ENCODE measurements at regions not wholly inside any gene's neighbourhood (a gene's known extent, or its start where the extent isn't known, plus 50 kb on each side); places are given as distances from the start of the nearest gene placed in this dataset.

DNA sequence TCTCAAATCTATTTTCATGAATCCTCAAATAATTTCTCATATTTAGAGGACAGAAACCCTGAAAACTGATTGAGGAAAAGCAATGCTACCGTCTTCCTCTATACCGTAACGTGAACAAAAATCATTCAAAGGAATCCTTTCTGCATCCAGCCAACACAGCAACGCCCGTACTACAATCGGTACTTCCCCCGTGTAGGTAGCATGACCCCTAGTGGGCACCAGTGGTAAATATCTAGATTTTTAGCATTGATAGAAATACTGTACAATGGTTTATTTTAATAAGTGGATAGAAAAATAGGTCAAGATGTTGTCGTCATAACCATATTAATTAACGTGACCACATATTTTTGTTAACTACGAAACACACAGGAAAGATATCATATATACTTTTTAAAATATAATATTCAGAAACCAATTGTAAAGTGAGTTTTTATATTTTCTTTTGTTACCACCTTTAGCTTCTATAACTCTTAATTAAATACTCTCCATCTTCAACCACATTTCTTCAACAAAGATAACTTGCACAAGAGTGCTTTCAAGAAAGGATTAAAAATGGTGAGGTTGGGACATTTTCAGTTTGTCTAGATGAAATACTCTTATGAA is 194.1 kb downstream of the SS18 start:
- H3K9me3 Mint-ChIP-seq = peaks cover 8% of the 10 kb centered on the region
- DNase-seq = no peak
- no peaks in the 10 kb centered on the region for H3K4me1 Mint-ChIP-seq (ENCODE audit: low read depth)

DNA sequence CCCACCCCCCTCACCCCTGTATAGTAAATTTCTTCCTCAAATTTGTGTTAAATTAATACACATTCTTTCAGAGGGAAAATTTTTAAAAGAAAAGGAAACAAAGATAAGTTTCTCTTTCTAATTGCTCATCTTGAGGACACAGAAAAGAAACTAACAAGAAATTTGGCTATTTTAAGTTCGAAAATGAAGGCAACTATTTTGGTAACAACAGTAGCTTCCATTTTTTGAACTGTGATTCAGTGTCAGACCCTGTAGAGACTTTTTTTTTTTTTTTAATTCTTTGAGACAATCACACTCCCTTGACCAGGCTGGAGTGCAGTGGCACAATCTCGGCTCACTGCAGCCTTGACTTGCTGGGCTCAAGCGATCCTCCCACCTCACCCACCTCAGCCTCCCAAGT is 194.9 kb downstream of the SS18 start:
- Mint-ChIP-seq H3K4me1 (ENCODE audit: low read depth) (no peaks in the 10 kb centered on the region), H3K27ac (no peak overlapping the region), H3K4me3 (no peak overlapping the region), H3K36me3 (ENCODE audit: low read depth) (no peaks in the 10 kb centered on the region), H3K27me3 (peaks cover 16% of the 10 kb centered on the region), H3K9me3 (peaks cover under 1% of the 10 kb centered on the region)
- DNase-seq = no peak

More for the DNA sequence above, 194.1 kb downstream of the SS18 start:
- Mint-ChIP-seq H3K27ac (no peak overlapping the region), H3K27me3 (peaks cover 23% of the 10 kb centered on the region), H3K36me3 (ENCODE audit: low read depth) (no peaks in the 10 kb centered on the region), H3K4me3 (no peak overlapping the region)

DNA sequence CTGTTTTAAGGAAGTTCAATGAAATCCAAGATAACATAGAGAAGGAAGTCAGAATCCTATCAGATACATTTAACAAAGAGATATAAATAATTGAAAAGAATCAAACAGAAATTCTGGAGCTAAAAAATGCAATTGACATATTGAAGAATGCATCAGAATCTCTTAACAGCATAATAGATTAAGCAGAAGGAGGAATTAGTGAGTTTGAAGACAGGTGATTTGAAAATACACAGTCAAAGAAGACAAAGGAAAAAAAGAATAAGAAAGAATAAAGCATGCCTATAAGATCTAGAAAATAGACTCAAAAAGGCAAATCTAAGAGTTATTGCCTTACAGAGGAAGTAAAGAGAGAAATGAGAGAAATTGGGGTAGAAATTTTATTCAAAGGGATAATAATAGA is 204.1 kb downstream of the SS18 start:
- Mint-ChIP-seq H3K4me1 (ENCODE audit: low read depth) (no peaks in the 10 kb centered on the region), H3K4me3 (no peak overlapping the region), H3K27me3 (peaks cover 7% of the 10 kb centered on the region), H3K27ac (no peak overlapping the region), H3K36me3 (ENCODE audit: low read depth) (no peaks in the 10 kb centered on the region), H3K9me3 (peaks cover 11% of the 10 kb centered on the region)
- no peak for DNase-seq

DNA sequence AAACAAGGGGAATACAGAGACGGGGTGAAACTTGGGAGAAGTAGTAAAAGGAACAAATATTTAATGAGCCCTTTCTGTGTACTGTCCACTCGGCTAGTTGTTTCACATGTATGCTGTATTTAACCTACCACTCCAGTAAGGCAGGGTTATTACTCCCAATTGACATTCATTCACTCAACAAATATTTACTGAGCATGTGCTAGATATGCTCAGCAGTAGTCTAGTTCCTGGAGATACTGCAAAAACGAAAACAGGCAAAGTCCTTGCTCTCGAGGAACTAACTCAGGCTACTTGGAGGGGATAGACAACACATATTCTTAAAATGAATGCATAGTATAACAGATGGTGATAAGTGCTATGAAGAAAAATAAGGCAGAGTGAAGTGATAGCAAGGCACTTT is 207.3 kb downstream of the SS18 start:
- Mint-ChIP-seq H3K27ac (no peak overlapping the region), H3K4me3 (no peak overlapping the region), H3K9me3 (peaks cover 11% of the 10 kb centered on the region), H3K4me1 (ENCODE audit: low read depth) (no peaks in the 10 kb centered on the region), H3K27me3 (peaks cover 33% of the 10 kb centered on the region), H3K36me3 (ENCODE audit: low read depth) (no peaks in the 10 kb centered on the region)
- no peak for DNase-seq

DNA sequence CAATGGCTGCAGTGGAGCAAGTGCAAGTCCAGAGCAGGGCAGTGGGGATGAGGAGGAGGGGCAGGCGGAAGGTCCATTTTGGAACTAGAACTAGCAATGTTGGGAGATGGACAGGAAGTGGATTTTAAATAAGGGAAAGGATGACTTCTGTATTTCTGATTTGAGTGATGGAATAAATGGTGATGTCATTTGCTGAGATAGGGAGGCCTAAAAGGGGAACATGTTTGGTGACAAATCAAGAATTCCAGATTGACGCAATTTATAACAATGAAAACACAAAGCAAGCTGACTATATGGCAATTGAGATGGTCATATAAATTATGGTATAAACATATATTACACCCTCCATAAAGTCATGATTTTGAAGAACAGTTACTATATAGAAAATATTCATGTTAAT is 209.3 kb downstream of the SS18 start:
- Mint-ChIP-seq H3K4me1 (ENCODE audit: low read depth) (no peaks in the 10 kb centered on the region), H3K9me3 (peaks cover 3% of the 10 kb centered on the region), H3K4me3 (no peak overlapping the region), H3K27me3 (peaks cover 32% of the 10 kb centered on the region), H3K27ac (no peak overlapping the region), H3K36me3 (ENCODE audit: low read depth) (no peaks in the 10 kb centered on the region)
- DNase-seq = no peak

DNA sequence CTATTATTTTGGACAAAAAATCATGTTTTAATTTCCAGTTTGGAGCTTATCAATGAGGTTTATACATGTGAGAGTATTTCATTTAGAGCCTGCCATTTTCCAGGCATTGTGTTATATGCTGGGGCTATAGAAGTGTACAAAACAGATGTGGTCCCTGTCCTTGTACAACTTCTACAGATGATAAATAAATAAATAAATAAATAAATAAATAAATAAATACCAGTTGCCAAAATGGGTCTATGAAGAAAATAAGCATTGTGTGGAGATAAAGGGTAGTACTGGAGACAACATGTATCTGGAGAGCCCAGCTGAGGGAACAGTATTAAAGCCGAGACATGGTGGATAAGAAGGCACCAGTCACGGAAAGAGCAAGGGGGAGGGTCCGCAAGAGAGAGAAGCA is 210.0 kb downstream of the SS18 start:
- Mint-ChIP-seq H3K4me1 (ENCODE audit: low read depth) (no peaks in the 10 kb centered on the region), H3K27me3 (peaks cover 32% of the 10 kb centered on the region), H3K27ac (no peak overlapping the region), H3K9me3 (no peaks in the 10 kb centered on the region), H3K4me3 (no peak overlapping the region), H3K36me3 (ENCODE audit: low read depth) (no peaks in the 10 kb centered on the region)
- no peak for DNase-seq

DNA sequence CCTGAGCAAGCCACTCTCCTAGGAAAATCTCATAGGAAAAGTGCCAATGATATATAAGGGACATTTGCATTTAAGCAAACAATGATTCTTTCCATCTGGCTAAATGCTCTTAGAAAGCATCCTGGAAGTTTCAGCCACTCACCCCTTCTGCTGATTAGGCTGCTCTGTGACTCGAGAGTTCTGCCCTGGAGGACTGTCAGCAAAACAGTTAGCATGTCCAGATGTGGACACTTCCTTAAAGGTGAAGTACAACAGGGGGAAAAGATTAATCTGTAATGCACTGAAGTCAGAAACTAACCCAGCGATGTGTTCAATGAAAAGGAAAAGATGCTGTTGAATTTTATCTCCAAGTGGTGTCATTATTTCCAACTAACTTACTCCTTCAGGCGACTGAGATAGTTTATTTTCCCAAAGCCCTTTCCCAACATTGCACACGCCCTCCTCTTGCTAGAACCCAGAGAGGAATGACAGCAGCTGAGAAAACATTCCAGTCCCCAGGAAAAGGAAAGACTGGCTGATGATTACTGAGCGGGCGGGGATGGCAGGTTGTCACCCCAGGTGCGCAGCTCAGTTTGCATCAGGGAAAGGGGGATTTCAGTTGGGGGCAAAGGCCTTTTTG is 214.0 kb downstream of the SS18 start:
- Mint-ChIP-seq H3K4me3 (no peak overlapping the region), H3K27me3 (peaks cover 39% of the 10 kb centered on the region), H3K36me3 (ENCODE audit: low read depth) (no peaks in the 10 kb centered on the region), H3K4me1 (ENCODE audit: low read depth) (no peaks in the 10 kb centered on the region), H3K9me3 (no peaks in the 10 kb centered on the region), H3K27ac (no peak overlapping the region)
- no peak for DNase-seq

DNA sequence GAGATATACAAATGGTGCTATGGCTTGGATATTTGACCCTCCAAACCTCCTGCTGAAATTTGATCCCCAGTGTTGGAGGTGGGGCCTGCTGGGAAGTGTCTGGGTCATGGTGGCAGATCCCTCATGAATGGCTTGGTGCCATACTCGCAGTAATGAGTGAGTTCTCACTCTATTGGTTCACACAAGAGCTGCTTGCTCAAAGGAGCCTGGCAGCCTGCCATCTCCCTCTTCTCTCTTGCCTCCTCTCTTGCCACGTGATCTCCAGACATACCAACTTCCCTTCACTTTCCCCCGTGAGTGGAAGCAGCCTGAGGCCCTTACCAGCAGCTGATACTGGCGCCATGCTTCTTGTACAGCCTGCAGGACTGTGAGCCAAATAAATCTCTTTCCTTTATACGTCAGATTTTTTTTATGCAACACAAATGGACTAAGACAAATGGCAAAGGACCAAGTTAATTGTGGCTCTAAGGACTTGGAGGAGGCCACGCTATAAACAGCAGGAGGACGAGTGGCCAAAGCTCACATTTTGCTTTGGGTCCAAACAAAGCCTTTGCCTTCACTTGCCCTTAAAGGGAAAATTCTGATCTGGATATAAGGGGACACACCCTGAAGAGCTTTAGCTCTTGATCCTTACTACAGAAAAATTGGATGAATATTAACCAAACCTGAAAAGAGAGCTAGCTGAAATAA is 214.7 kb downstream of the SS18 start:
- Mint-ChIP-seq H3K27ac (no peak overlapping the region), H3K9me3 (no peaks in the 10 kb centered on the region), H3K27me3 (peaks cover 35% of the 10 kb centered on the region), H3K4me1 (ENCODE audit: low read depth) (no peaks in the 10 kb centered on the region), H3K4me3 (no peak overlapping the region), H3K36me3 (ENCODE audit: low read depth) (no peaks in the 10 kb centered on the region)
- DNase-seq = no peak

DNA sequence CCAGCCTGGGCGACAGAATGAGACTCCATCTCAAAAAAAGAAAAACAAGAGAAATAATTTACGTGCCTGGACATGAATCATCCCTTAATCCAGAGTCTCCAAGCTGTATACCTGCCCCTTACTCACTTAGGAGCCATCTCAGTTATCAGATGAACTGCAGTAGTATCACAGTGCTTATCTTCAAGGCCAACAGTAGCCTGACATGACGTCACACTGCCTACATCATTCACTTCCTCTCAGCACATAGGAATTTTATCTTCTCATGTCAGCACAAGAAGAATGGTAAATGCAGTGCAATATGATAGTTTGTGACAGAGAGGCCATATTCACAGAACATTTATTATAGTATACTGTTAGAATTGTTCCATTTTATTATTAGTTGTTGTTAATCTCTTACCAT is 216.6 kb downstream of the SS18 start:
- Mint-ChIP-seq H3K9me3 (no peaks in the 10 kb centered on the region), H3K27ac (no peak overlapping the region), H3K4me1 (ENCODE audit: low read depth) (no peaks in the 10 kb centered on the region), H3K36me3 (ENCODE audit: low read depth) (no peaks in the 10 kb centered on the region), H3K4me3 (no peak overlapping the region), H3K27me3 (peaks cover 27% of the 10 kb centered on the region)
- no peak for DNase-seq

DNA sequence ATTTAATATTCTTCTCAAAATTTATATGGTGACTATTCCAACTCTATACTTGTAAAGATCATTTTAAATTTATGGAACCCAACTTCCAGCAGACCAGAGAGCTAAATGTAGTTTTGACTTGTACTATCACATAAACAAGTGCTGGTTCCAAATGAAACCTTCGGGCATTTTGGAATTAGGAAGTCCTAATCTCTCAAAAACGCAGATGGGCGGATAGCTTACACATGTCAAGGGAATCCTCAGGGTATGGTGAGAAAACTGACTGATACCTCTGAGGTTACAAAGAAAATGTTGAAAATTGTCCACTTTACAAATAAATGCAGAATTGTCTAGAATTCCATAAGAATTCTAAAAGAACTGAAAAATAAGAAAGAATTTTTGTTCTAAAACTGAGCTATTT is 224.1 kb downstream of the SS18 start:
- H3K36me3 Mint-ChIP-seq (ENCODE audit: low read depth) = no peaks in the 10 kb centered on the region
- no peaks in the 10 kb centered on the region for H3K9me3 Mint-ChIP-seq
- H3K4me1 Mint-ChIP-seq (ENCODE audit: low read depth) = no peaks in the 10 kb centered on the region
- DNase-seq = no peak
- H3K27me3 Mint-ChIP-seq = peaks cover 16% of the 10 kb centered on the region
- H3K27ac Mint-ChIP-seq = no peak overlapping the region
- no peak overlapping the region for H3K4me3 Mint-ChIP-seq

DNA sequence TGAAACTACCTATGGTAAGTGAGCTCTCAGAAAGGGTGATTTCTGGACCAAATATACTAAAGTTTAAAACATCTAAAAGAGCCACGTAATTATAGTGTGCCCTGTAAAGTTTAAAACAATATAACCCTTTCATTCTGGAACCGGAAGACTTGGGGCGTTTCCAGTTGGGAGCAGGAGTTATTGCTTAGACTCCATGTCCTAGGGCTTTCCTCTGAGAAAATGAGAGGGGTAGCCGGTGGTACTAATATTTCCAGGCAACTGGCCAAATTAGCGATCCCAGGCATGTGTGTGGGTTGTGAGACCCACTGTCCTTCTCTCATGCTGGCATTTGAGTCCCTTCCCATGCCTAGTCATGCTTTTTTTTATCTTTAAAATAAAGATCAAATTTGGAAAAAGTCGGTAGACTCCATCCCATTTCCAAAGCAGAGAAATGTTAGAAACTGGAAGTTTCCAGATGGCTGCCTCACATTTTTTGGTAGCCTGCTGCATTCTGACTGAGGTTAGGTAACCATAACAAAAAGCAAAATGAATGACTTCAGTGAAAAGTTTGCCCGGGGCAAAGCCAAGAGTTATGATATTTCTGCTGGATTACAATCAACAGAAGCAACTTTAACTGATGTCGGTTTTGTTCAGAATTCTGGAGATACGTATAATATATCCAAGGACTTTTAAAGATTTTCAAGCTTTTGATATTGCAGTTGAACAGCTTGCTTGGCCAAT is 227.4 kb downstream of the SS18 start:
- DNase-seq = no peak
- no peak overlapping the region for H3K4me3 Mint-ChIP-seq
- H3K4me1 Mint-ChIP-seq (ENCODE audit: low read depth) = no peaks in the 10 kb centered on the region
- H3K36me3 Mint-ChIP-seq (ENCODE audit: low read depth) = no peaks in the 10 kb centered on the region
- H3K27ac Mint-ChIP-seq = no peak overlapping the region
- H3K9me3 Mint-ChIP-seq = no peaks in the 10 kb centered on the region
- H3K27me3 Mint-ChIP-seq = peaks cover 11% of the 10 kb centered on the region

DNA sequence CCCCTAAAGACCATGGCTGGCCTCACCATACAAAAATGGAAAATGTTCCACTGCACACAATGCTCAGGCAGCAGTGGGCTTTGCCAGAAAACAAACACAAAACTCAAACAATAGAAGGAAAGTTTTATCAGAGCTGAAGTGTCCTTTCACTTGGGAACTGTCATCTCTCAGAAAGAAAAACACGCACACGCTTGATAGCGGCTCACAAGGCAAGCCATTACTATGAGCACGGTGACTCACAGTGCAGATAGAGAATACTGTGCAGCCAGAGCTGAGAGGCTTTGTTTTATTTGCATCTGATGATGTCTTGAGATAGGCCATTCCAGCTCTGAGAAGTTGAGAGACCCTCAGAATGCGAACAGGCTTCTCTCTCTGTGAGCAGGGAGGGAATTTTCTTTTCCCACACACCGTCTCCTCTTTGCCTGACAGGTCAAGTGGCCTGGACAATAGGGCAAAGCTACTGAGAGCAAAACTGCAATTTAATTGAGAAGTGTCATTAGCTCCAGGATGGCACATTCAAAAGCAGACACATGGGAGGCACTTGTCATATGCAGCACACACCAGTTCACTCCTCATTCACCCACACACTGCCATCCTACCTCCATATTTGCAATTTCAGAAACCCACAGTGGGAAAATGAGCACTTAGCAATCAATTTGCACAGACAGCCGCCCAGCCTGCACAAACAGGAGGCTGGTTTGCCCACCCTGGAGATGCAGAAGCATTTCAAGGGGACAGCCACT is 236.6 kb downstream of the SS18 start:
- H3K4me3 Mint-ChIP-seq = no peak overlapping the region
- DNase-seq = no peak
- H3K36me3 Mint-ChIP-seq (ENCODE audit: low read depth) = no peaks in the 10 kb centered on the region
- no peak overlapping the region for H3K27ac Mint-ChIP-seq
- H3K9me3 Mint-ChIP-seq = no peaks in the 10 kb centered on the region
- no peaks in the 10 kb centered on the region for H3K4me1 Mint-ChIP-seq (ENCODE audit: low read depth)
- H3K27me3 Mint-ChIP-seq = peaks cover 9% of the 10 kb centered on the region

DNA sequence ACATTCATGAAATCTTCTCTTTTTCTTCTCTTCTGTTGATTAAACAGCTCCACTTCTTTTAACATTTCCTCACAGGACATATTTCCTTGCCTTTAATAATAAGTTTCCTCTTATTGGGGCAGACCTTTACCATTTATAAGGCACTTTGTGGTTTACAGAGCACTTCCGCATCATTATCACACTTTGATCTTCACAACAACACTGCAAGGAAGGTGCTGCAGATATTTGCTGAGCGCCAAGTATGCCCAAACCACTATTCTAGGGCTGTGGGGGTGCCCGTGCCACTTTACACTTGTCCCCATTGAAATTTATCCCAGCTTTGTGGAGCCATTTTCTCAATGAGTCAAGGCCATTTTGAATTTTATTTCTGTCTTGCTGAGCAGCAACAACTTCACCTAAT is 246.6 kb downstream of the SS18 start:
- H3K27ac Mint-ChIP-seq = no peak overlapping the region
- peaks cover 7% of the 10 kb centered on the region for H3K27me3 Mint-ChIP-seq
- H3K36me3 Mint-ChIP-seq (ENCODE audit: low read depth) = no peaks in the 10 kb centered on the region
- no peaks in the 10 kb centered on the region for H3K9me3 Mint-ChIP-seq
- no peak for DNase-seq
- no peak overlapping the region for H3K4me3 Mint-ChIP-seq
- H3K4me1 Mint-ChIP-seq (ENCODE audit: low read depth) = peaks cover 3% of the 10 kb centered on the region

DNA sequence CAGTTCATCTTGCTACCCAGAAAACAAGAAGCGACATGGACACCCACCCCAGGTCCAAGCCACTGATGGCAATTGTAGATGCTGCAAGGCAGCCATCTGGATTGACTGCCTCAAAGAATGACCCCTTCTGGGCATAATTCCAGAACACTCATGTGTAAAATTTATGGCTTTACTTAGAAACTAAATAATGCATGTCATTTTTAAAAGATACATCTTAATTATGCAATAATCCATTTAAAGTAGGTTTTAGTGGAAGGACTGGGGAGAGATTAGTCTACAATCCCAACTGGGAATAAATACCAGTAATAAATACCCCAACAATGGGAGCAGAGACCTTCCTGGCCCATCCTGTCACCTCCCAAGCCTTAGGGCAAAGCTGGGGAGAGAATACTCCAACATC is 247.7 kb downstream of the SS18 start:
- Mint-ChIP-seq H3K27me3 (peaks cover 6% of the 10 kb centered on the region), H3K36me3 (ENCODE audit: low read depth) (no peaks in the 10 kb centered on the region), H3K27ac (no peak overlapping the region), H3K4me1 (ENCODE audit: low read depth) (peaks cover 3% of the 10 kb centered on the region), H3K9me3 (no peaks in the 10 kb centered on the region), H3K4me3 (no peak overlapping the region)
- DNase-seq = no peak

Measured in activated T-cell treated with anti-CD3 and anti-CD28 coated beads, Interleukin-2, amount 50 U/mL, for 24 hours (primary cell).